GM18519 (cell line): ENCODE measurements at regions not wholly inside any gene's neighbourhood (a gene's known extent, or its start where the extent isn't known, plus 50 kb on each side); places are given as distances from the start of the nearest gene placed in this dataset.
"Not testable (repeated sequence)": the region's sequence is repeated elsewhere in the genome, so short reads cannot be mapped to it uniquely, and the experiment has no call there.

Experiments
- ATAC-seq: cut with Tn5 transposase; IDR thresholded peaks from one replicate; pipeline ENCODE4 v1.9.1; 2021; ENCODE audit warnings: mild to moderate bottlenecking, moderate library complexity; ENCODE audit not compliant: unreplicated experiment, low FRiP score

GRCh38 chr1:106398391-106398790 lies 658.1 kb upstream of the PRMT6 start:
- no peak for ATAC-seq

- no peak for ATAC-seq
These were observed 650.4 kb upstream of the PRMT6 start for GRCh38 chr1:106406114-106406513.

- not testable (repeated sequence) for ATAC-seq
These were observed 644.2 kb upstream of the PRMT6 start for GRCh38 chr1:106412321-106412720.

- no peak for ATAC-seq
These were observed 621.2 kb upstream of the PRMT6 start for GRCh38 chr1:106435269-106435668.

- ATAC-seq, result no peak
These were observed 617.0 kb upstream of the PRMT6 start for GRCh38 chr1:106439475-106439874.

GRCh38 chr1:106447466-106447865 lies 609.0 kb upstream of the PRMT6 start:
- ATAC-seq, result no peak

- ATAC-seq, result no peak
These were observed 599.6 kb upstream of the PRMT6 start for GRCh38 chr1:106456832-106457231.

GRCh38 chr1:106457368-106457767 lies 599.1 kb upstream of the PRMT6 start:
- no peak for ATAC-seq

- ATAC-seq, result no peak
These were observed 597.6 kb upstream of the PRMT6 start for GRCh38 chr1:106458866-106459265.

- no peak for ATAC-seq
These were observed 597.1 kb upstream of the PRMT6 start for GRCh38 chr1:106459418-106459817.

- ATAC-seq, result no peak
These were observed 590.8 kb upstream of the PRMT6 start for GRCh38 chr1:106465666-106466065.

GRCh38 chr1:106480629-106481028 lies 575.8 kb upstream of the PRMT6 start:
- ATAC-seq, result no peak

- no peak for ATAC-seq
These were observed 563.6 kb upstream of the PRMT6 start for GRCh38 chr1:106492880-106493279.

GRCh38 chr1:106494646-106495045 lies 561.8 kb upstream of the PRMT6 start:
- ATAC-seq, result no peak

- ATAC-seq, result no peak
These were observed 558.2 kb upstream of the PRMT6 start for GRCh38 chr1:106498238-106498637.

- no peak for ATAC-seq
These were observed 553.8 kb upstream of the PRMT6 start for GRCh38 chr1:106502659-106503058.

- ATAC-seq, result no peak
These were observed 541.1 kb upstream of the PRMT6 start for GRCh38 chr1:106515375-106515774.

GRCh38 chr1:106517224-106517623 lies 539.2 kb upstream of the PRMT6 start:
- ATAC-seq, result no peak

GRCh38 chr1:106523497-106523896 lies 533.0 kb upstream of the PRMT6 start:
- no peak for ATAC-seq

- ATAC-seq, result no peak
These were observed 531.8 kb upstream of the PRMT6 start for GRCh38 chr1:106524631-106525030.

GRCh38 chr1:106526650-106527049 lies 529.8 kb upstream of the PRMT6 start:
- ATAC-seq, result no peak

GRCh38 chr1:106534612-106535011 lies 521.9 kb upstream of the PRMT6 start:
- no peak for ATAC-seq

- ATAC-seq, result no peak
These were observed 519.7 kb upstream of the PRMT6 start for GRCh38 chr1:106536741-106537140.
